ENCODE measurements at regions not wholly inside any gene's neighbourhood (a gene's known extent, or its start where the extent isn't known, plus 50 kb on each side); places are given as distances from the start of the nearest gene placed in this dataset.

DNA sequence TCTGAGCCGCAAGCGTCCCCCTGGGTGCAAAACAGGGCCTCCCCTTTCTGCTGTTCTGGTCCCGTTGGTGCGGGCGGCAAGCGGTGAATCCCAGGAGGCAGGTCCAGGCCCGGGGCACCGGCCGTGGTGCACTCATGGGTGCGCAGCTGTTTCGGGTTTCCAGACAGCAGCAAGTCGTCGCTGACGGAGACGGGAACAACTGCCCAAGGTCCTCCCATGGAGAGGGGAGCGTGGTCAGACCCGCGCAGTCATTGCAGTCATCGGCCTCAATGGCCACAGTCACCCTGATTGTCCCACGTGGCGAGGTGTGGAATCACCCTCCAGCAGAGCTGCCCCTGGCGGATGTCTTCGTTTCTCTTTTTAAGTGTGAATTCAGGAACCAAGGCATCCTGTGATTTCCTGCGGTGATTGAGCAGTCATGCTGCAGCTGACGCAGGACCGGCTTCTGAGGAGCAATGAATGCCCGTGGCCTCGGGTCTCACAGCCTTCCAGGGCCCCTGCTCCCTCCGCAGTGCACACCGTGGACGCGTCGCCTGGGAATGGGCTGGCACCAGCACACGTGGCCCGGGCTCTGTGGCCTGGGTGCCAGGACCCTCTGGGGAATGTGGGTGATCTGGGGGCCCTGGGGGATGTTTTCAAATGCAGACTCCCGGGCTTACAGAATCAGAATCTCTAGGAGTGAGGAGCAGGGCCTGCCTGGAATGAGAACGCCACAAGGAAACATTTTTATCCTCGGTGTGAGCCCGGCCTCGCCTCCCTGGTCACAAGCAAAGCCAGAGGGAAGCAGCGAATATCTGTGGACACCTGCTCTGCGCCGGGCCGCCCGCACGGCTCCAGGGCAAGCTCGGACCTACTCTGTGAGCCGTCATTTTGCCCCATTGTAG is 244.2 kb upstream of the SALL3 start (continued):
- TF ChIP-seq, protein P1, sequence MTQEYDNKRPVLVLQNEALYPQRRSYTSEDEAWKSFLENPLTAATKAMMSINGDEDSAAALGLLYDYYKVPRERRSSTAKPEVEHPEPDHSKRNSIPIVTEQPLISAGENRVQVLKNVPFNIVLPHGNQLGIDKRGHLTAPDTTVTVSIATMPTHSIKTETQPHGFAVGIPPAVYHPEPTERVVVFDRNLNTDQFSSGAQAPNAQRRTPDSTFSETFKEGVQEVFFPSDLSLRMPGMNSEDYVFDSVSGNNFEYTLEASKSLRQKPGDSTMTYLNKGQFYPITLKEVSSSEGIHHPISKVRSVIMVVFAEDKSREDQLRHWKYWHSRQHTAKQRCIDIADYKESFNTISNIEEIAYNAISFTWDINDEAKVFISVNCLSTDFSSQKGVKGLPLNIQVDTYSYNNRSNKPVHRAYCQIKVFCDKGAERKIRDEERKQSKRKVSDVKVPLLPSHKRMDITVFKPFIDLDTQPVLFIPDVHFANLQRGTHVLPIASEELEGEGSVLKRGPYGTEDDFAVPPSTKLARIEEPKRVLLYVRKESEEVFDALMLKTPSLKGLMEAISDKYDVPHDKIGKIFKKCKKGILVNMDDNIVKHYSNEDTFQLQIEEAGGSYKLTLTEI (CRISPR knock-in tag; conservative IDR thresholded peaks at IDR 0.05) = no peak
- TF ChIP-seq PAF1 (CRISPR knock-in tag; IDR thresholded peaks at IDR 0.05) (no peak), TARDBP (CRISPR knock-in tag; IDR thresholded peaks at IDR 0.05) (no peak), ZNF160 (CRISPR knock-in tag; IDR thresholded peaks at IDR 0.05) (no peak), MXI1 (IDR thresholded peaks at IDR 0.05; ENCODE audit: borderline replicate concordance, low read depth, low read length) (no peak), SNAI1 (CRISPR knock-in tag; IDR thresholded peaks at IDR 0.05; ENCODE audit: borderline replicate concordance) (no peak), ZMYM3 (CRISPR knock-in tag; IDR thresholded peaks at IDR 0.05) (no peak), ZFAT (CRISPR knock-in tag; conservative IDR thresholded peaks at IDR 0.05) (no peak)

DNA sequence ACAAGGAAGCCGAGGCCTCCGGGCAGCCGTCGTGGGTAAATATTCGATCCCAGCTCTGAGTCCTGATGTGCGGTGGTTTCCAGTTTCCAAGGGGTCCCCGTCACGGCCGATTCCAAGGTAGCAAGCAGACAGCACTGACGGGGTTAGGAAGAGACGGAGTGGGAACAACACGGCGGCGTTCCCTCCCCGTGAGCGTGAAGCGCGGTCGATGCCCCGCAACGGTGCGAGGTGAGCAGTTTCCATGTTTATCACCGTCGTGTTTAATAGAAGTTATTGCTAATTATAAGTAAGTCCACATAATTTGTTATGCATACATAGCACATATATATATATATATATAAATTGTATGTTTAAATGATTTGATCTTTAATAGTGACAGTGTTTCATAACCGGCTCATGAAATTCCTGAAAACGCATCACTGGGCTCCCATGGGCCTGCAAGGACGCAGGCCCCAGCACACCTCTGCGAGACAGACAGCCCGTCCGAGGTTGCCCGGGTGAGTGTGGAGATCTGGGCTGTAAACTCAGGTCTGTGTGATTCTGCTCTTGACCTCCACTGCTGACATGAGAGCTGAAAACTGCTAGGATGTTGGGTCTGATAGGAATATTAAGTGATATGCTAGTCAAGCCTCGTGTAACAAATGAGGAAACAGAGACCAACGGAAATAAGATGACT is 243.5 kb upstream of the SALL3 start:
- no peaks in the 10 kb centered on the region for H3K36me3 ChIP-seq (replicated peaks in 1 of 2; ENCODE audit: control insufficient read depth in 1 of 2, insufficient read depth in 2 of 2, low read length in 2 of 2)
- intact Hi-C loops (cut with micrococcal nuclease; ENCODE audit: unreplicated experiment) (no loop called here), in situ Hi-C loops (cut with HindIII; ENCODE audit: extremely low pct_ligation_motif_present, low pct_unique_long_range_greater_than_20kb) (no loop called here)
- no peak overlapping the region for H3K4me3 ChIP-seq (replicated peaks in 1 of 3; ENCODE audit: insufficient read depth in 1 of 3, low read depth in 2 of 3, low read length in 3 of 3)
- no peak overlapping the region for H3K9ac ChIP-seq (ENCODE audit: insufficient read depth, low read depth, low read length)
- H3K27me3 ChIP-seq (ENCODE audit: control insufficient read depth in 1 of 2, insufficient read depth in 2 of 2, low read length in 2 of 2) = peaks cover 1 to 41% of the 10 kb centered on the region in 2 experiments; a peak in 3 of 5 replicates
- H3K27ac ChIP-seq (ENCODE audit: extremely low read length, insufficient read depth, low read length) = no peak overlapping the region
- FAIRE-seq (no peak), ATAC-seq (no peak), DNase-seq (ENCODE audit: low spot score) (no peak)
- no peaks in the 10 kb centered on the region for H3K4me1 ChIP-seq (ENCODE audit: insufficient read depth, low read length)
- WGBS (ENCODE audit: low lambda C conversion rate) = 58% methylated on average over 33 of the region's 33 CpGs
- no peak overlapping the region for H2AFZ ChIP-seq (ENCODE audit: low read length)
- no peaks in the 10 kb centered on the region for H3K9me3 ChIP-seq (ENCODE audit: low read length)
- POLR2A ChIA-PET = no interaction called here
- TF ChIP-seq TCF7 (IDR thresholded peaks at IDR 0.05; ENCODE audit: low read depth) (no peak), EED (CRISPR knock-in tag; IDR thresholded peaks at IDR 0.05) (no peak), ZNF776 (CRISPR knock-in tag; IDR thresholded peaks at IDR 0.05) (no peak), CREB1 (IDR thresholded peaks at IDR 0.05) (no peak), CREB1 (CRISPR knock-in tag; IDR thresholded peaks at IDR 0.05) (no peak), NR2F2 (IDR thresholded peaks at IDR 0.05; ENCODE audit: borderline replicate concordance, low read depth) (no peak), ZNF232 (CRISPR knock-in tag; IDR thresholded peaks at IDR 0.05; ENCODE audit: borderline replicate concordance) (no peak), ZNF572 (CRISPR knock-in tag; IDR thresholded peaks at IDR 0.05) (no peak)
- H4K20me1 ChIP-seq (ENCODE audit: insufficient read depth, low read length) = no peaks in the 10 kb centered on the region
- no TSS peak for BruUV-seq (replicated peaks)
- no peaks in the 10 kb centered on the region for H3K79me2 ChIP-seq (ENCODE audit: insufficient read depth, low read length)
- H3K4me2 ChIP-seq (ENCODE audit: low read depth, low read length) = no peak overlapping the region
- CTCF ChIA-PET (ENCODE audit: low intra/inter-chr PET ratio, low total read pairs) = no interaction called here

All from HepG2 (cell line).